ENCODE measurements at regions not wholly inside any gene's neighbourhood (a gene's known extent, or its start where the extent isn't known, plus 50 kb on each side); places are given as distances from the start of the nearest gene placed in this dataset.

DNA sequence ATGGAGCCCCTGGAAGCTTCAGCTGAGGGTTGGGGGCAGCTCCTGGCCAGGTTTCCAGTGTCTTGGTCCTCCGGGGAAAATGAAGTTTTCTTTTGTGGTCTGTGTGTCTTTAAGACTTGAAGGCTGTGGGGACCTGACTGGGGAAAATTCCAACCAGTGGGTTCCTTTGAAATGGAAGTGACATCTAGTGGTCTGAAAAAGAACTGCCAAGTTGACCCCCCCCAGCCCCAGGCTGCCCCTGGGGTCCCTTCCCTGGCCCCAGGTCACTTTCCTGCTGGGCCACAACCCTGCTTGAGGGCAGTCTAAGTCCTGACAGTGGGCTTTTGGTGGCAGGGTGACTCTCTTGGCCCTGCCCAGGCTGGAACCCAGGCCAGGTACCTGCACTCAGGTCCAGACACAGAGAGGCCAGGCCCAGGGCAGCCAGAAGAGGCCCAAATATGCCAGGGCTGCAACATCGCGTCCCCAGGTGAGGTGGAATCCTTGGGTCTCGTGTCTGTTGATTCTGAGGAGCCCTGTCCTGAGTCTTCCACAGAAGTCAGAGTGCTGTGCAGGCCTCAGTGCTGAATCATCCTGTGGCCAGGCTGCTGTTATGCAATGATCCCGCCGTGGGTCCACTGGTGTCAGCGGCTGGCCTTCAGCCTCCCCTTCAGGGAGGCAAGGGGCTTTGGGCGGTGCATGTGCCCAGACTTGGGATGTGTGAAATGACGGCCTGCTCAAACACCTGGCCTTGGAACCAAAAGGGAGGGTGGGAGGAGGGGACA, 68.4 kb downstream of the VEGFA start:
- H3K36me3 ChIP-seq: no peaks in the 10 kb centered on the region
- TF ChIP-seq, protein P1, sequence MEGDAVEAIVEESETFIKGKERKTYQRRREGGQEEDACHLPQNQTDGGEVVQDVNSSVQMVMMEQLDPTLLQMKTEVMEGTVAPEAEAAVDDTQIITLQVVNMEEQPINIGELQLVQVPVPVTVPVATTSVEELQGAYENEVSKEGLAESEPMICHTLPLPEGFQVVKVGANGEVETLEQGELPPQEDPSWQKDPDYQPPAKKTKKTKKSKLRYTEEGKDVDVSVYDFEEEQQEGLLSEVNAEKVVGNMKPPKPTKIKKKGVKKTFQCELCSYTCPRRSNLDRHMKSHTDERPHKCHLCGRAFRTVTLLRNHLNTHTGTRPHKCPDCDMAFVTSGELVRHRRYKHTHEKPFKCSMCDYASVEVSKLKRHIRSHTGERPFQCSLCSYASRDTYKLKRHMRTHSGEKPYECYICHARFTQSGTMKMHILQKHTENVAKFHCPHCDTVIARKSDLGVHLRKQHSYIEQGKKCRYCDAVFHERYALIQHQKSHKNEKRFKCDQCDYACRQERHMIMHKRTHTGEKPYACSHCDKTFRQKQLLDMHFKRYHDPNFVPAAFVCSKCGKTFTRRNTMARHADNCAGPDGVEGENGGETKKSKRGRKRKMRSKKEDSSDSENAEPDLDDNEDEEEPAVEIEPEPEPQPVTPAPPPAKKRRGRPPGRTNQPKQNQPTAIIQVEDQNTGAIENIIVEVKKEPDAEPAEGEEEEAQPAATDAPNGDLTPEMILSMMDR (IDR thresholded peaks at IDR 0.05): peak; percentile 59
- no peak overlapping the region for H3K27ac ChIP-seq
- no peaks in the 10 kb centered on the region for H3K27me3 ChIP-seq (ENCODE audit: low read depth)
- H3K9me3 ChIP-seq: no peaks in the 10 kb centered on the region
- DNase-seq: peak; percentile 67
- H3K4me1 ChIP-seq: peaks cover 7% of the 10 kb centered on the region
- ATAC-seq: peak; percentile 75 to 88
- no peak overlapping the region for H3K4me3 ChIP-seq
- intact Hi-C loops (cut with DNase I): no loop called here

DNA sequence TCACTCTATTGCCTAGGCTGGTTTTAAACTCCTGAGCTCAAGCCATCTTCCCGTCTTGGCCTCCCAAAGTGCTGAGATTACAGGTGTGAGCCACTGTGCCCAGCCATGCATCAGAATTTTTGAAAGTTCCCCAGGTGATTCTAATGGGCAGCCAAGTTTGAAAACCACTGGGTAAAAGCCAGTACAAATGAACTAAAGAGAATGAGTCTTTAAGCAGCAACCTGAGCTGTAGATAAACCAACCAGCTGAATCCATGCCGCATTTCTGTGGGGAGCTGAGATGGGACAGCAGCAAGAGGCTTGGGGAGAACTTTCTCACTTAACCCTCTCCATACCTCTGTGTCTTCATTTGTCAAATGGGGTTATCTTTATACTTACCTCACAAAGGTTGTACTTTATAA, 67.5 kb downstream of the VEGFA start:
- intact Hi-C loops (cut with DNase I): no loop called here
- H3K27ac ChIP-seq: no peak overlapping the region
- ATAC-seq (no peak), DNase-seq (no peak)
- H3K36me3 ChIP-seq: no peaks in the 10 kb centered on the region
- TF ChIP-seq, protein P1 (IDR thresholded peaks at IDR 0.05): no peak
- H3K4me3 ChIP-seq: no peak overlapping the region
- no peaks in the 10 kb centered on the region for H3K27me3 ChIP-seq (ENCODE audit: low read depth)
- H3K4me1 ChIP-seq: peaks cover 7% of the 10 kb centered on the region
- H3K9me3 ChIP-seq: no peaks in the 10 kb centered on the region

DNA sequence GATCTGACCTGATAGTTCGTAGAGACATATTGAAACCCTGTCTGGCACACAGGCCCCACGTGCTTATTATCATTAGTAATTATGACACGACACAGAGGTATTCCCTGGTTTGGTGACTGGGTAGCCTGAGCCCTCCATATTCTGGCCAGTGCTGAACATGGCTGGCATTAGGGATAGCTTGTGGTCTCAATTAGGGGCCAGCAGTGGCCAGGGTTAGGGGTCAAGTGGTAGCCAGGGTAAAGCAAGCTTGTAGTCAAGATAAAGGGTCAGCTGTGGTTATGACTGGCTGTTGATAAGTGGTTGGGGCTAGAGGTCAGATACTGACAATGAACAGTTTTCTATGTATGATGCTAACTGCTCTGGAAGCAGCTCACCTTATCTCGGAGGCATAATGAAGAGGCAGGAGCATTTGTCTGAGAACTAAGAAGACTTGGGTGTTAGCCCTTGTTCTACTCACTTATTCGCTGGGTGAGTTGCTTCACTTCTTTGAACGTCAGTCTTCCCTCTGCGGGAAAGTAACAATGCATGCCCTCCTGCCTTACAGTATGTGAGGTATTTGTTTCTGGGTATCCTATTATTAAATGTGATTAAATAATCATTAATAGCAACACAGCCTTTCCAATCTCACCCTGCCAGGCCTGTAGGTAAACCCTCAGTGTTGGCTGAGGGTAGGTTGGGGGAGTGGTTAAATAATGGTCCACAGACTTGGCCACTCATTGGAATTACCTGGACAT, 66.7 kb downstream of the VEGFA start:
- TF ChIP-seq, protein P1 (IDR thresholded peaks at IDR 0.05): no peak
- DNase-seq (no peak), ATAC-seq (no peak)
- Histone ChIP-seq H3K4me1 (peaks cover 7% of the 10 kb centered on the region), H3K4me3 (no peak overlapping the region), H3K27me3 (ENCODE audit: low read depth) (no peaks in the 10 kb centered on the region), H3K27ac (no peak overlapping the region), H3K36me3 (no peaks in the 10 kb centered on the region), H3K9me3 (no peaks in the 10 kb centered on the region)
- intact Hi-C loops (cut with DNase I): no loop called here

Measured in lower lobe of right lung (tissue), 2 donors.